SU-DHL-6 (cell line): ENCODE measurements at regions not wholly inside any gene's neighbourhood (a gene's known extent, or its start where the extent isn't known, plus 50 kb on each side); places are given as distances from the start of the nearest gene placed in this dataset.

Experiments
- H2AFZ ChIP-seq: fragments of 200-600 bp; sonication (generic); 2 replicates; pipeline ENCODE4 v1.6.1; 2014; ENCODE audit warnings: low read depth, mild to moderate bottlenecking, moderate library complexity, mixed read lengths, antibody characterized with exemption, low read length; ENCODE audit not compliant: severe bottlenecking
- H3F3A ChIP-seq: fragments of 200-600 bp; shearing (Covaris generic); 2 replicates; pipeline ENCODE4 v1.6.0; 2016; ENCODE audit warnings: antibody characterized with exemption, mild to moderate bottlenecking; ENCODE audit not compliant: insufficient read depth
- H3K27ac ChIP-seq: fragments of 200-600 bp; sonication (generic); 2 replicates; pipeline ENCODE4 v1.5.1; 2016; ENCODE audit warnings: low read depth, mild to moderate bottlenecking, low read length, moderate library complexity, mixed read lengths
- H3K27me3 ChIP-seq: fragments of 200-600 bp; sonication (generic), shearing (Covaris generic); 2 replicates; pipeline ENCODE4 v1.6.0; 2014; ENCODE audit warnings: mild to moderate bottlenecking, low read length
- H3K36me3 ChIP-seq: fragments of 200-600 bp; sonication (generic); 2 replicates; pipeline ENCODE4 v1.6.1; 2014; ENCODE audit warnings: mild to moderate bottlenecking, low read length, mixed read lengths
- H3K4me2 ChIP-seq: fragments of 300-600, 200-600 bp; shearing (Covaris generic), sonication (generic); 2 replicates; pipeline ENCODE4 v1.6.0; 2014; ENCODE audit warnings: low read length, low read depth, mild to moderate bottlenecking; ENCODE audit not compliant: poor library complexity, severe bottlenecking
- H3K4me3 ChIP-seq: fragments of 200-600 bp; sonication (generic); 2 replicates; pipeline ENCODE4 v1.5.1; 2014; ENCODE audit warnings: antibody characterized with exemption, low read length, mild to moderate bottlenecking, mixed read lengths; ENCODE audit not compliant: insufficient read depth, poor library complexity, severe bottlenecking
- H3K79me2 ChIP-seq: fragments of 200-600 bp; sonication (generic); 2 replicates; pipeline ENCODE4 v1.6.1; 2014; ENCODE audit warnings: mild to moderate bottlenecking, low read length, moderate library complexity; ENCODE audit not compliant: insufficient read depth
- H3K9ac ChIP-seq: fragments of 200-600 bp; sonication (generic); 2 replicates; pipeline ENCODE4 v1.7.0; 2014; ENCODE audit warnings: mild to moderate bottlenecking, low read length
- H3K9me2 ChIP-seq: fragments of 200-600 bp; sonication (generic); replicated peaks from 2 replicates; pipeline ENCODE4 v1.6.1; 2014; ENCODE audit warnings: low read length; ENCODE audit not compliant: insufficient read depth
- H3K9me3 ChIP-seq: fragments of 200-600 bp; sonication (generic); 2 replicates; pipeline ENCODE4 v1.6.1; 2014; ENCODE audit warnings: low read length, mixed read lengths; ENCODE audit not compliant: insufficient read depth
- H4K20me1 ChIP-seq: fragments of 200-600 bp; sonication (generic); 2 replicates; pipeline ENCODE4 v1.6.1; 2014; ENCODE audit warnings: low read depth, mild to moderate bottlenecking, antibody characterized with exemption, low read length, moderate library complexity, mixed read lengths
- EZH2phosphoT487 ChIP-seq: fragments of 200-600 bp; sonication (generic), shearing (Covaris generic); conservative IDR thresholded peaks from 2 replicates; pipeline ENCODE4 v1.6.1; 2018; ENCODE audit warnings: mild to moderate bottlenecking, antibody characterized with exemption, low read length, moderate library complexity, mixed read lengths
- TF ChIP-seq, protein P1 (sequence below): fragments of 200-600 bp; sonication (generic); IDR thresholded peaks from one replicate; pipeline ENCODE4 v1.5.1; 2017; ENCODE audit warnings: antibody characterized with exemption, mild to moderate bottlenecking, low read length, moderate library complexity; ENCODE audit not compliant: insufficient read depth, poor library complexity, severe bottlenecking

DNA sequence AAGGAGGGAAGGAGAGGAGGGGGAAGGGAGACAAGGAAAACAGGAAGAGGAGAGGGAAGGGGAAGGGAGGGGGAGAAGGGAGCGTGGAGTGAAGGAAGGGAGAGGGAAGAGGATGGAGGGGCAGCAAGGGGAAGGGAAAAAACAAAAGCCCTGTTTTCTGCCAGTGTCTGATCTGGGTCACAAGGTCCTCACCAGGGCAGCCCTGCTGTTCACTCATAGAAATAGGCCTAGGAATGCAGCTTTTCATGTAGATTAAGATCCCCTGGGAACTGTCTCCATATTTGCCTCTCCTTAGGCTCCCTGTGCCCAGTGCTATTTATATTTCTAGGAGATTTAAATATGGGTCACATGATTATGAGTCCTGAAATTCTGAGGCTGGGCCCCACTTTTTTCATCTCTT is 790.7 kb downstream of the TNS3 start:
- no peak for TF ChIP-seq EZH2phosphoT487
- TF ChIP-seq, protein P1, sequence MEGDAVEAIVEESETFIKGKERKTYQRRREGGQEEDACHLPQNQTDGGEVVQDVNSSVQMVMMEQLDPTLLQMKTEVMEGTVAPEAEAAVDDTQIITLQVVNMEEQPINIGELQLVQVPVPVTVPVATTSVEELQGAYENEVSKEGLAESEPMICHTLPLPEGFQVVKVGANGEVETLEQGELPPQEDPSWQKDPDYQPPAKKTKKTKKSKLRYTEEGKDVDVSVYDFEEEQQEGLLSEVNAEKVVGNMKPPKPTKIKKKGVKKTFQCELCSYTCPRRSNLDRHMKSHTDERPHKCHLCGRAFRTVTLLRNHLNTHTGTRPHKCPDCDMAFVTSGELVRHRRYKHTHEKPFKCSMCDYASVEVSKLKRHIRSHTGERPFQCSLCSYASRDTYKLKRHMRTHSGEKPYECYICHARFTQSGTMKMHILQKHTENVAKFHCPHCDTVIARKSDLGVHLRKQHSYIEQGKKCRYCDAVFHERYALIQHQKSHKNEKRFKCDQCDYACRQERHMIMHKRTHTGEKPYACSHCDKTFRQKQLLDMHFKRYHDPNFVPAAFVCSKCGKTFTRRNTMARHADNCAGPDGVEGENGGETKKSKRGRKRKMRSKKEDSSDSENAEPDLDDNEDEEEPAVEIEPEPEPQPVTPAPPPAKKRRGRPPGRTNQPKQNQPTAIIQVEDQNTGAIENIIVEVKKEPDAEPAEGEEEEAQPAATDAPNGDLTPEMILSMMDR = no peak
- Histone ChIP-seq H3K27ac (no peak overlapping the region), H3K36me3 (no peaks in the 10 kb centered on the region), H3F3A (no peaks in the 10 kb centered on the region), H2AFZ (no peak overlapping the region), H3K79me2 (no peaks in the 10 kb centered on the region), H3K4me2 (no peak overlapping the region), H3K9ac (no peak overlapping the region), H3K4me3 (no peak overlapping the region), H4K20me1 (no peaks in the 10 kb centered on the region), H3K9me2 (no peaks in the 10 kb centered on the region), H3K27me3 (no peaks in the 10 kb centered on the region), H3K9me3 (no peaks in the 10 kb centered on the region)

DNA sequence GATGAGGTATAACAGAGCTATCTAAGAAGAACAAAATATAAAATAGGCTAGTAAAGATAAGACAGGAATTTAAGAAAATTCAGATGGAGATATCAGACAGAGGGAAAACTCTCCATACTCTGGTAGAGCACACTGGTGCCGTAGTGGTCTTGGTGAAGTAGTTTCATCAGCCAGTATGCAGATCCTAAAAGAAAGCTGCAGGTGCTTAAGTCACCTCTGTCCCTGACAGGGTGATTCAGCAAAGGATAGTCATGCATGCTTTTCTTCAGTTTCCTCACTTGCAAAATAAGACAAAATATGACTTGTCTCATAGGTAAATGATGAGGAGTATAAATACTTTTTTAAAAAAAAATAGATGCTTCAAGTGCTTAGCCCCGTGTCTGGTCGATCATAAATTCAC is 794.9 kb downstream of the TNS3 start:
- Histone ChIP-seq H4K20me1 (no peaks in the 10 kb centered on the region), H3F3A (no peaks in the 10 kb centered on the region), H3K79me2 (no peaks in the 10 kb centered on the region), H3K27ac (no peak overlapping the region), H3K9me2 (no peaks in the 10 kb centered on the region), H3K36me3 (no peaks in the 10 kb centered on the region), H3K9ac (no peak overlapping the region), H2AFZ (no peak overlapping the region), H3K27me3 (no peaks in the 10 kb centered on the region), H3K9me3 (no peaks in the 10 kb centered on the region), H3K4me2 (no peak overlapping the region), H3K4me3 (no peak overlapping the region)
- no peak for TF ChIP-seq EZH2phosphoT487
- TF ChIP-seq, protein P1 = no peak

DNA sequence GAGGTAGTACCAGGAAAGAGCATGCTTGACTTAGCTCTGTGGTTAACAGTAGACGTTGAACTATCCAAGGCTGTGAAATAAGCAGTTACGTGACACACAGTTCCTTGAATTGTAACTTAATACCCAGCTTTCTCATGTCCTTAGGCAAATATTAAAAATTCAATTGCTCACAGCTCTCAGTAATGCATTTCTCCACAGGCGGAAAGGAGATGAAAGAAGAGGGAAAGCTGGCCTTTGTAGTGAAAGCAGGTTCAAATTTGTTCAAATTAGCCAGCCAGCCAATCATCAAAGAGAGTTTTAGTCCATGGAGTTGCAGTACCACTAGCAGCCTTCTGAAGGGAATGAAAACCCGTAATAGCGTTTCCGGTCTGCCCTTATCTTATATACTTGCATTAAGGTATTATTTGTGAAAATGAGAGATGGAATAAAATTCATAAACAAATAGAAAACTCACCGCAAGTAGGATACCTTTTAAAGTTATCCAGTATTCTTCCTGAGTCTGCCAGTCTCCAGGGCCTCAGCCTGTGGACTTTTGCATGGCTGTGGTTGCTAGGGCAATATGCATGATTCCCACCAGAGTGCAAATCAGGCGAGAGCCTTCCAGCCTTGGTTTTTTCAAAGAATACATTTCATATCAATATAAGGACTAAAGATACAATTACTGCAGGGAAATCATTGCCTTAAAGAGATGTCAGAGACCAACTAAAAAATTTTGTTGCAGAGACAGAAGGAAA is 795.5 kb downstream of the TNS3 start:
- no peak overlapping the region for H3K4me2 ChIP-seq
- no peaks in the 10 kb centered on the region for H3K36me3 ChIP-seq
- no peaks in the 10 kb centered on the region for H4K20me1 ChIP-seq
- H3K27ac ChIP-seq = no peak overlapping the region
- H3K79me2 ChIP-seq = no peaks in the 10 kb centered on the region
- no peak overlapping the region for H3K9ac ChIP-seq
- no peaks in the 10 kb centered on the region for H3F3A ChIP-seq
- peaks cover 4% of the 10 kb centered on the region; the same call in 1 of the 2 replicates for H3K9me3 ChIP-seq
- no peak for TF ChIP-seq EZH2phosphoT487
- H3K4me3 ChIP-seq = no peak overlapping the region
- no peaks in the 10 kb centered on the region for H3K27me3 ChIP-seq
- H2AFZ ChIP-seq = no peak overlapping the region
- H3K9me2 ChIP-seq = no peaks in the 10 kb centered on the region

DNA sequence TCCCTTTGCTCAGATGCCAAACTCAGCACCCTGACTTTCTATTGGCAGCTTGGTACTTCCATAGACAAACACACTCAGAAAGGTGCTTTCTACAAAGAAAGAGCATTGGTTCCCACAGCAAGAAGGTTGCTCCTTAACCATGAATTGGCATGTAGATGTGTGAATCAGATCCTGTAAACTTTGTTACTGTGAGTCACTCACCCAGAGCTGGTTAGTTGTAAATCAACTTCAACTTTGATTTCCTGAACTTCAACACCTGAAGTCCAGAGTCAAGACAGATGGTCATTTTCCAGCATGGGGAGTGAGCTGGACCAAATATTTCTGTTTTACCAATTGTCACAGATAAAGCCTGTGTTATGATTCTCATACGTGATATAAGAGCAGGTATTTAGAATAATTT is 797.2 kb downstream of the TNS3 start:
- Histone ChIP-seq H4K20me1 (no peaks in the 10 kb centered on the region), H3F3A (no peaks in the 10 kb centered on the region), H3K4me3 (no peak overlapping the region), H3K4me2 (no peak overlapping the region), H2AFZ (no peak overlapping the region), H3K9me3 (peaks cover 5% of the 10 kb centered on the region; the same call in 1 of the 2 replicates), H3K79me2 (no peaks in the 10 kb centered on the region), H3K9ac (no peak overlapping the region), H3K27ac (no peak overlapping the region), H3K27me3 (no peaks in the 10 kb centered on the region), H3K36me3 (no peaks in the 10 kb centered on the region), H3K9me2 (no peaks in the 10 kb centered on the region)
- TF ChIP-seq, protein P1 = no peak
- TF ChIP-seq EZH2phosphoT487 = no peak
